B cell (primary cell): ENCODE measurements at regions not wholly inside any gene's neighbourhood (a gene's known extent, or its start where the extent isn't known, plus 50 kb on each side); places are given as distances from the start of the nearest gene placed in this dataset.

Source experiments
- ATAC-seq: fragments of 200-7000 bp; cut with Tn5 transposase; one replicate; pipeline ENCODE4 v1.10.0; 2021; ENCODE audit warnings: low read depth, mild to moderate bottlenecking, moderate number of reproducible peaks, moderate library complexity
- CTCF ChIA-PET: fragments of 350-600 bp; sonication (Branson Sonifier 250); formaldehyde crosslinking; loops from one replicate; lab custom pipeline; 2021; ENCODE audit warnings: antibody characterized with exemption, inconsistent platforms; lab: Charles Lee
- POLR2A ChIA-PET: fragments of 350-600 bp; sonication (Branson Sonifier 250); formaldehyde crosslinking; loops from one replicate; lab custom pipeline; 2021; ENCODE audit warnings: antibody characterized with exemption; lab: Charles Lee
- DNase-seq: peaks from one replicate; pipeline ENCODE4 v3.0.0; 2013
- H2AFZ ChIP-seq: 2 replicates; pipeline ENCODE4 v1.6.1; 2012; ENCODE audit warnings: mild to moderate bottlenecking, low read depth, low read length; ENCODE audit not compliant: insufficient read depth, poor library complexity, severe bottlenecking
- H3K27ac ChIP-seq, 2 donors: 1 replicate in 1 of 2; 2 replicates in 1 of 2; pipeline ENCODE4 v1.5.1; 2012 to 2013; ENCODE audit warnings: low read length in 2 of 2, mild to moderate bottlenecking in 2 of 2, moderate library complexity in 1 of 2
- H3K27me3 ChIP-seq, 4 experiments: fragments of 200-600 bp in 1 of 4; sonication (generic) in 1 of 4; replicated peaks in 1 of 4; 1 replicate in 2 of 4; 2 replicates in 2 of 4; pipeline versions ENCODE4 v1.6.1 to v1.7.0; 2013 to 2016; ENCODE audit warnings: low read length in 3 of 4, mild to moderate bottlenecking in 2 of 4, mixed read lengths in 1 of 4, moderate library complexity in 1 of 4; ENCODE audit not compliant: insufficient read depth in 4 of 4, control insufficient read depth in 3 of 4; ENCODE audit errors: control extremely low read depth in 1 of 4
- H3K36me3 ChIP-seq, 2 experiments: replicated peaks in 1 of 2; 1 replicate in 1 of 2; 2 replicates in 1 of 2; pipeline versions ENCODE4 v1.6.1 to v1.7.1; 2013; ENCODE audit warnings: low read length in 1 of 2; ENCODE audit not compliant: insufficient read depth in 2 of 2, control insufficient read depth in 1 of 2; ENCODE audit errors: control extremely low read depth in 1 of 2, extremely low read depth in 1 of 2
- H3K4me1 ChIP-seq, 2 donors: fragments of 200-600 bp in 1 of 2; sonication (generic) in 1 of 2; 1 replicate in 1 of 2; 2 replicates in 1 of 2; pipeline versions ENCODE4 v1.5.1 to v1.6.1; 2013 to 2017; ENCODE audit warnings: low read length in 2 of 2; ENCODE audit not compliant: control insufficient read depth in 2 of 2, insufficient read depth in 2 of 2
- H3K4me2 ChIP-seq: replicated peaks from 2 replicates; pipeline ENCODE3; 2012; ENCODE audit warnings: mild to moderate bottlenecking, low read depth, low read length; ENCODE audit not compliant: poor library complexity, severe bottlenecking
- H3K4me3 ChIP-seq, 5 experiments: fragments of 200-600 bp in 1 of 5; sonication (generic) in 1 of 5; 1 replicate in 3 of 5; 2 replicates in 2 of 5; pipeline versions ENCODE4 v1.5.1 to v1.7.0; 2011 to 2016; ENCODE audit warnings: low read length in 4 of 5, mild to moderate bottlenecking in 4 of 5, low read depth in 2 of 5, control low read depth in 1 of 5, moderate library complexity in 1 of 5; ENCODE audit not compliant: insufficient read depth in 1 of 5; ENCODE audit errors: control extremely low read depth in 1 of 5, extremely low read depth in 1 of 5
- H3K79me2 ChIP-seq: fragments of 200-600 bp; sonication (generic); one replicate; pipeline ENCODE4 v1.6.0; 2016; ENCODE audit warnings: low read length; ENCODE audit not compliant: control insufficient read depth, insufficient read depth
- H3K9ac ChIP-seq: fragments of 200-600 bp; sonication (generic); 2 replicates; pipeline ENCODE4 v1.6.1; 2017; ENCODE audit warnings: mild to moderate bottlenecking, low read length, moderate library complexity
- H3K9me3 ChIP-seq, 3 donors: one replicate each; pipeline versions ENCODE4 v1.6.1 to v1.7.1; 2013; ENCODE audit warnings: low read length in 2 of 3; ENCODE audit not compliant: control insufficient read depth in 2 of 3, insufficient read depth in 1 of 3; ENCODE audit errors: control extremely low read depth in 1 of 3
- H4K20me1 ChIP-seq: 2 replicates; pipeline ENCODE4 v1.6.0; 2012; ENCODE audit warnings: mild to moderate bottlenecking, low read length; ENCODE audit not compliant: insufficient read depth, control insufficient read depth, poor library complexity, severe bottlenecking
- H3K27ac Mint-ChIP-seq: one replicate; pipeline ENCODE4 v1.8.0; 2021; ENCODE audit warnings: mixed read lengths
- H3K27me3 Mint-ChIP-seq: one replicate; pipeline ENCODE4 v1.8.0; 2021; ENCODE audit warnings: mixed read lengths
- H3K4me1 Mint-ChIP-seq: one replicate; pipeline ENCODE4 v1.8.0; 2021; ENCODE audit warnings: mixed read lengths
- H3K4me3 Mint-ChIP-seq: one replicate; pipeline ENCODE4 v1.8.0; 2021; ENCODE audit warnings: mixed read lengths
- H3K9me3 Mint-ChIP-seq: one replicate; pipeline ENCODE4 v1.8.0; 2022; ENCODE audit warnings: mixed read lengths; ENCODE audit not compliant: insufficient read depth
- EZH2 ChIP-seq: IDR thresholded peaks from 2 replicates; pipeline ENCODE4 v1.6.1; 2012; ENCODE audit warnings: borderline replicate concordance, low read depth, mild to moderate bottlenecking, moderate library complexity, low read length; ENCODE audit not compliant: insufficient read depth, poor library complexity, severe bottlenecking
- WGBS: methylation state at CpG from one replicate; pipeline ENCODE4 v1.1.5; 2013; ENCODE audit warnings: missing lambda C conversion rate; ENCODE audit not compliant: insufficient coverage; 5-methylcytosine and 5-hydroxymethylcytosine counted together
- intact Hi-C: fragments of 100-400 bp; cut with micrococcal nuclease; formaldehyde crosslinking; loops from one replicate; pipeline ENCODE4 v1.10.0; 2022
- TF ChIP-seq, protein P1 (sequence below): fragments of 200-600 bp; IDR thresholded peaks from one replicate; pipeline ENCODE4 v1.8.0; 2022; ENCODE audit warnings: antibody characterized with exemption, mild to moderate bottlenecking

DNA sequence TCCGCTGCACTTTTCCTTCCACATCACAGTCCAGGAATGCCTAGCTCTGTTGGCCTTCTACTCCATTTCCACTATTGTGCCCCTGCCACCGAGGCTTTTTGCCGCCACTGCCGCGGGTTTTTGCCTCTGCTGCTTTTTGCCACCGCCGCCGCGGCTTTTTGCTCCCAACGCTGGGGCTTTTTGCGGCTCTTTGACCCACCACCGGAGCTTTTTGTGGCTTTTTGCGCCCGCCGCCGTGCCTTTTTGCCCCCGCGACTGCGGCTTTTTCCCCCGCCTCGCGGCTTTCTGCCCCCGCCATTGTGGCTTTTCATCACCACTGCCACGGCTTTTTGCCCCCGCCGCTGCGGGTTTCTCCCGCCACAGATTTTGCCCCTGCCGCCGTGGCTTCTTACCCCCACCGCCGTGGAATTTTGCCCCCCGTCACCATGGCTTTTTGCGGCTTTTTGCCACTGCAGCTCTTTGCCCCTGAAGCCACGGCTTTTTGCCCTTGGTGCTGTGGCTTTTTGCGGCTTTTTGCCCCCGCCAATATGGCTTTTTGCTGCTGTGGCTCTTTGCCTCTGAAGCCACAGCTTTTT, 2798.7 kb upstream of the TEKT4 start:
- Histone ChIP-seq H2AFZ (no peak overlapping the region), H3K4me3 (no peak overlapping the region), H3K27ac (no peak overlapping the region), H3K36me3 (no peaks in the 10 kb centered on the region), H4K20me1 (no peaks in the 10 kb centered on the region), H3K27me3 (no peaks in the 10 kb centered on the region), H3K4me1 (no peaks in the 10 kb centered on the region), H3K4me2 (no peak overlapping the region), H3K9ac (no peak overlapping the region), H3K79me2 (no peaks in the 10 kb centered on the region), H3K9me3 (peaks cover 0 to 27% (median 0%) of the 10 kb centered on the region in 3 donors)
- WGBS: 82% methylated on average over 32 of the region's 37 CpGs
- intact Hi-C loops: no loop called here
- ChIA-PET POLR2A (no interaction called here), CTCF (no interaction called here)
- Mint-ChIP-seq H3K9me3 (peaks cover 3% of the 10 kb centered on the region), H3K27me3 (no peaks in the 10 kb centered on the region), H3K4me3 (no peak overlapping the region), H3K27ac (no peak overlapping the region), H3K4me1 (no peaks in the 10 kb centered on the region)
- ATAC-seq: no peak
- no peak for DNase-seq
- TF ChIP-seq EZH2: no peak
- TF ChIP-seq, protein P1, sequence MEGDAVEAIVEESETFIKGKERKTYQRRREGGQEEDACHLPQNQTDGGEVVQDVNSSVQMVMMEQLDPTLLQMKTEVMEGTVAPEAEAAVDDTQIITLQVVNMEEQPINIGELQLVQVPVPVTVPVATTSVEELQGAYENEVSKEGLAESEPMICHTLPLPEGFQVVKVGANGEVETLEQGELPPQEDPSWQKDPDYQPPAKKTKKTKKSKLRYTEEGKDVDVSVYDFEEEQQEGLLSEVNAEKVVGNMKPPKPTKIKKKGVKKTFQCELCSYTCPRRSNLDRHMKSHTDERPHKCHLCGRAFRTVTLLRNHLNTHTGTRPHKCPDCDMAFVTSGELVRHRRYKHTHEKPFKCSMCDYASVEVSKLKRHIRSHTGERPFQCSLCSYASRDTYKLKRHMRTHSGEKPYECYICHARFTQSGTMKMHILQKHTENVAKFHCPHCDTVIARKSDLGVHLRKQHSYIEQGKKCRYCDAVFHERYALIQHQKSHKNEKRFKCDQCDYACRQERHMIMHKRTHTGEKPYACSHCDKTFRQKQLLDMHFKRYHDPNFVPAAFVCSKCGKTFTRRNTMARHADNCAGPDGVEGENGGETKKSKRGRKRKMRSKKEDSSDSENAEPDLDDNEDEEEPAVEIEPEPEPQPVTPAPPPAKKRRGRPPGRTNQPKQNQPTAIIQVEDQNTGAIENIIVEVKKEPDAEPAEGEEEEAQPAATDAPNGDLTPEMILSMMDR: no peak

DNA sequence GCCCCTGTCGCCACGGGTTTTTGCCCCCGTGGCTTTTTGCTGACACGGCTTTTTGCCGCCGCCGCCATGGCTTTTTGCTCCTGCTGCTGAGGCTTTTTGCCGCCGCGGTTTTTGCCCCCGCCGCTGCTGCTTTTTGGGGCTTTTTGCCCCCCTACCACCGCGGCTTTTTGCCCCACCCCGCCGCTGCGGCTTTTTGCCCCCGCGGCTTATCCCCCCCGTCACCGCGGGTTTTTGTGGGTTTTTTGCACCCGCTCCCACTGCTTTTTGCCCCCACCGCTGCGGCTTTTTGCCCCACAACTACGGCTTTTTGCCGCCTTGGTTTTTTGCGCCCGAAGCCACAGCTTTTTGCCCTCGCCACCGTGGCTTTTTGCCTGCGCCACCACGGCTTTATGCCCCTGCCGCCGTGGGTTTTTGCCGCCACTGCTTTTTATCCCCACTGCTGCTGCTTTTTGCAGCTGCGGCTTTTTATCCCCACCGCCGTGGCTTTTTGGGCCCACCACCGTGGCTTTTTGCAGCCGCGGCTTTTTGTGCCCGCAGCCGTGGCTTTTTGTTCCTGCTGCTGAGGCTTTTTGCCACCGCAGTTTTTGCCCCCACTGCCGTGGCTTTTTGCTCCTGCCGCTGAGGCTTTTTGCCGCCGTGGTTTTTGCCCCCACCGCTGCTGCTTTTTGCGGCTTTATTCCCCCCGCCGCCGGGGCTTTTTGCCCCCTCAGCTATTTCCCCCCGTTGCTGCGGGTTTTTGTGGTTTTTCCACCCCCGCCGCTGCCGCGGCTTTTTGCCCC, 2798.0 kb upstream of the TEKT4 start:
- H3K4me1 ChIP-seq: no peaks in the 10 kb centered on the region
- H3K4me3 Mint-ChIP-seq: no peak overlapping the region
- WGBS: 94% methylated on average over 51 of the region's 60 CpGs
- H2AFZ ChIP-seq: no peak overlapping the region
- H3K9ac ChIP-seq: no peak overlapping the region
- H3K36me3 ChIP-seq: no peaks in the 10 kb centered on the region
- no peak overlapping the region for H3K4me2 ChIP-seq
- H3K9me3 Mint-ChIP-seq: peaks cover 3% of the 10 kb centered on the region
- no peak overlapping the region for H3K27ac ChIP-seq
- H3K79me2 ChIP-seq: no peaks in the 10 kb centered on the region
- peaks cover 0 to 27% (median 0%) of the 10 kb centered on the region in 3 donors for H3K9me3 ChIP-seq
- H3K27me3 Mint-ChIP-seq: no peaks in the 10 kb centered on the region
- intact Hi-C loops: no loop called here
- CTCF ChIA-PET: no interaction called here
- H3K4me3 ChIP-seq: no peak overlapping the region
- H3K27me3 ChIP-seq: no peaks in the 10 kb centered on the region
- TF ChIP-seq EZH2: no peak
- TF ChIP-seq, protein P1: no peak
- DNase-seq (no peak), ATAC-seq (no peak)
- no peaks in the 10 kb centered on the region for H3K4me1 Mint-ChIP-seq
- POLR2A ChIA-PET: no interaction called here
- H4K20me1 ChIP-seq: no peaks in the 10 kb centered on the region
- no peak overlapping the region for H3K27ac Mint-ChIP-seq
